ENCODE measurements at regions not wholly inside any gene's neighbourhood (a gene's known extent, or its start where the extent isn't known, plus 50 kb on each side); places are given as distances from the start of the nearest gene placed in this dataset.

DNA sequence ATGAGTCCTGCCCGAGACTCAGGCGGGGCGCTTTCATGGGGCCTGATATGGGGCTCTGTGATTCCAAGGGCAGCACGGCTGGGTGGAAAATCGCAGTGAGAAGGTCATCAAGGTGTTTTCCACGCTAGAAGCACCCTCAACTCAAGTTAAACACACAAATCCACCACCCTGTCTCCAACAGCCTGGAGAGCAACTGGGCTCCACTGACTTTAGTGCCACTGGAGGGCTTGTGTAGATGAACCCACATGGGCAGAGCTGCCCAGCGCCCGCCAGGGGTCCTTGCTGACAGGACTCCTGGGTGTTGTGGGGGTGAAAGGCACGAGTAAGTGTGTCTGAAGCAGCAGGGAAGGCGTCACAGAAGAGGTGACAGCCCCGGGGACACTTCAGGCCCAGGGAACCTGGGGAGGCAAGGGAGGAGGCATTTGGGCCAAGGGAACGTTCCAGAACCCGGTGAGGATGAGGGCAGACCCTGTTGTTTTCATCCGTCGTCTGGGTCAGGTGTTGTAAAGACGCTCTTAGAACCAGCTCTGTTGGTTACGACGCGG lies 51.8 kb upstream of the CTDP1 start:
- TF ChIP-seq, protein P1, sequence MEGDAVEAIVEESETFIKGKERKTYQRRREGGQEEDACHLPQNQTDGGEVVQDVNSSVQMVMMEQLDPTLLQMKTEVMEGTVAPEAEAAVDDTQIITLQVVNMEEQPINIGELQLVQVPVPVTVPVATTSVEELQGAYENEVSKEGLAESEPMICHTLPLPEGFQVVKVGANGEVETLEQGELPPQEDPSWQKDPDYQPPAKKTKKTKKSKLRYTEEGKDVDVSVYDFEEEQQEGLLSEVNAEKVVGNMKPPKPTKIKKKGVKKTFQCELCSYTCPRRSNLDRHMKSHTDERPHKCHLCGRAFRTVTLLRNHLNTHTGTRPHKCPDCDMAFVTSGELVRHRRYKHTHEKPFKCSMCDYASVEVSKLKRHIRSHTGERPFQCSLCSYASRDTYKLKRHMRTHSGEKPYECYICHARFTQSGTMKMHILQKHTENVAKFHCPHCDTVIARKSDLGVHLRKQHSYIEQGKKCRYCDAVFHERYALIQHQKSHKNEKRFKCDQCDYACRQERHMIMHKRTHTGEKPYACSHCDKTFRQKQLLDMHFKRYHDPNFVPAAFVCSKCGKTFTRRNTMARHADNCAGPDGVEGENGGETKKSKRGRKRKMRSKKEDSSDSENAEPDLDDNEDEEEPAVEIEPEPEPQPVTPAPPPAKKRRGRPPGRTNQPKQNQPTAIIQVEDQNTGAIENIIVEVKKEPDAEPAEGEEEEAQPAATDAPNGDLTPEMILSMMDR (IDR thresholded peaks at IDR 0.05; ENCODE audit: insufficient read depth, low read length, poor library complexity, severe bottlenecking), result no peak
- no peaks in the 10 kb centered on the region for H3K36me3 ChIP-seq (ENCODE audit: control insufficient read depth, insufficient read depth, low read length)
- peaks cover 6% of the 10 kb centered on the region for H3K27me3 ChIP-seq (ENCODE audit: control insufficient read depth, insufficient read depth, low read length)
- DNase-seq (ENCODE audit: low read depth), result no peak
- H3K4me3 ChIP-seq (ENCODE audit: low read depth, low read length), result no peak overlapping the region

DNA sequence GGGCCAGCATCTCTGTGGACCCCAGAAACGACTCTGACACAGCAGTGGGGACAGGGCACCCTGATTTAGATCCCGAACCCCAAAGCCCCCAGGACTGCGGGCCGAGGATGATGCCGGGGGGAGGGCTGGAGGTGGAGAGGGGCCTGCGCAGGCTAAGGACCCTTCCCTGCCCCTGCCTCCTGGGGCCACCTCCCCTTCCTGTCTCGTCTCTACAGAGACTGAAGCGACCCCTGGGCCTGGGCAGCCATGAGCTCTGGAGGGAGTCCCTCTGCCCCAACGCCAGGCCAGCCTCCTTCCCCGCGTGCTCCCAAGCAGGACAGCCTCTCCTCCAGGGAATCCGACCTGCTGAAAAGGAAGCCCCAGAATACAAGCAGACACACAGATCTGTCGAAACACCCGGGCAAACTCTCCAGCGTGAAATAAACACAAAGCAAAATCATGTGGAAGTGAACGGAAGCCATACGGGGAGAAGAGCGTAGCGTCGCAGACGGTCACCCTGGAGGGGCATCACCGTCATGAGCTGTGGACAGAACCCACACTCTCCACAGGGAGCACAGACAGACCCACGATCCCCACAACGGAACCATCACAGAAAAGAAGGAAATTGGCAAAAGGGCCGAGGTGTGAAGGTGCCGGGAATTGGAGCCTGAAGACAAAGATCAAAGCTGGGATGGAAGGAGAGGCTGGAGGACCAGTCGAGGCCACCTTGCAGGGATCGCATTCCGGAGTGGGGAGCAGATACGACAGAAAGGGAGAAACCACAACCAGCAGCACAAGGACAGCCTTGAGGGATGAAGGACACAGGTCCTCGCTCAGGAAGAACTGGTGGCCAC lies 51.0 kb upstream of the CTDP1 start:
- peaks cover 6% of the 10 kb centered on the region for H3K27me3 ChIP-seq (ENCODE audit: control insufficient read depth, insufficient read depth, low read length)
- DNase-seq (ENCODE audit: low read depth), result no peak
- no peak overlapping the region for H3K4me3 ChIP-seq (ENCODE audit: low read depth, low read length)
- no peaks in the 10 kb centered on the region for H3K36me3 ChIP-seq (ENCODE audit: control insufficient read depth, insufficient read depth, low read length)
- TF ChIP-seq, protein P1 (IDR thresholded peaks at IDR 0.05; ENCODE audit: insufficient read depth, low read length, poor library complexity, severe bottlenecking), result no peak

DNA sequence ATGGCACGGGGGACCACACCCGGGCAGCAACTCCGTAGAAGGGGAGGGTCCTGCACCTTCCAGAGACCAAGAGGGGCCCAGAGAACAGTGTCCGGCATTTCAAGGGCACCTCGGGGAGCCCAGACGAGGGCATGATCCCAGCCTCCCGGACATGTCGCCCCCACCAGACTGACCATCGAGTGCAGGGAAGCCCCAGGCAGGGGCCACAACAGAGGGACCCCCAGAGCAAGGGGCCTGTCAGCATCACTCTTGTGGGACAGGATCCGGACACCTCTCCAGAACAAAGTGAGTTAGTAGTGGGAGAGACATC lies 50.4 kb upstream of the CTDP1 start:
- H3K27me3 ChIP-seq (ENCODE audit: control insufficient read depth, insufficient read depth, low read length), result peaks cover 6% of the 10 kb centered on the region
- TF ChIP-seq, protein P1 (IDR thresholded peaks at IDR 0.05; ENCODE audit: insufficient read depth, low read length, poor library complexity, severe bottlenecking), result no peak
- no peaks in the 10 kb centered on the region for H3K36me3 ChIP-seq (ENCODE audit: control insufficient read depth, insufficient read depth, low read length)
- DNase-seq (ENCODE audit: low read depth), result no peak
- H3K4me3 ChIP-seq (ENCODE audit: low read depth, low read length), result no peak overlapping the region

DNA sequence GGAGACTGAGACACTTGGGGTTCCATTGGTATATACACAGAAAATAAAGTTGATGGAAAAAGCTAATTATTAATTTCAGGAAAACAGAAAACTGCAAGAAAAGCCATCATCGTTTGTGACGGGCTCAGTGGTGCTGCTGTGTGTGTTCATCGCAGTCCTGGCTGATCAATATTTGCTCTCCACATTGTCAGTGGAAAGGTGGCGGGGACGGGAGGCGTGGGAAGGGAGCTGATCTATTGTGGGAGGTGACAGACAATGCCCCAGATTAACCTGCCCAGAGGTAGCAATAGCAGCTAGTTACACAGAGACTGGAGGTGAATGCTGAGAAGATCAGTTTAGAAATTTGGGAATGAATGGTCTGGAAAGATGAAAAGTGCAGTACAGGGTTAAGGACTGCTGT lies 50.0 kb upstream of the CTDP1 start:
- H3K27me3 ChIP-seq (ENCODE audit: control insufficient read depth, insufficient read depth, low read length), result peaks cover 6% of the 10 kb centered on the region
- DNase-seq (ENCODE audit: low read depth), result no peak
- TF ChIP-seq, protein P1 (IDR thresholded peaks at IDR 0.05; ENCODE audit: insufficient read depth, low read length, poor library complexity, severe bottlenecking), result no peak
- no peak overlapping the region for H3K4me3 ChIP-seq (ENCODE audit: low read depth, low read length)
- no peaks in the 10 kb centered on the region for H3K36me3 ChIP-seq (ENCODE audit: control insufficient read depth, insufficient read depth, low read length)
